ENCODE measurements at regions not wholly inside any gene's neighbourhood (a gene's known extent, or its start where the extent isn't known, plus 50 kb on each side); places are given as distances from the start of the nearest gene placed in this dataset.
"Not testable (repeated sequence)": the region's sequence is repeated elsewhere in the genome, so short reads cannot be mapped to it uniquely, and the experiment has no call there.

- no peak overlapping the region for H3K27ac ChIP-seq
- no peaks in the 10 kb centered on the region for H3K36me3 ChIP-seq
- H3K4me3 ChIP-seq: no peak overlapping the region
- DNase-seq: no peak
- no peaks in the 10 kb centered on the region for H3K9me3 ChIP-seq
- H3K4me1 ChIP-seq: no peaks in the 10 kb centered on the region
- TF ChIP-seq POLR2A (IDR thresholded peaks at IDR 0.05): no peak
- TF ChIP-seq CTCF (IDR thresholded peaks at IDR 0.05): no peak
- H3K27me3 ChIP-seq: no peaks in the 10 kb centered on the region
Observed at GRCh38 chr21:28473530-28474220, 519.0 kb downstream of the LTN1 start.

GRCh38 chr21:28472543-28472942, 520.1 kb downstream of the LTN1 start:
- not testable (repeated sequence) for H3K4me1 ChIP-seq, H3K27me3 ChIP-seq, H3K27ac ChIP-seq, DNase-seq, H3K4me3 ChIP-seq, H3K9me3 ChIP-seq, H3K36me3 ChIP-seq

GRCh38 chr21:28464988-28465387, 527.7 kb downstream of the LTN1 start:
- Histone ChIP-seq H3K4me3 (no peak overlapping the region), H3K9me3 (no peaks in the 10 kb centered on the region), H3K4me1 (no peaks in the 10 kb centered on the region), H3K27me3 (no peaks in the 10 kb centered on the region), H3K36me3 (no peaks in the 10 kb centered on the region), H3K27ac (no peak overlapping the region)
- TF ChIP-seq CTCF (IDR thresholded peaks at IDR 0.05) (no peak), POLR2A (IDR thresholded peaks at IDR 0.05) (no peak)
- no peak for DNase-seq

GRCh38 chr21:28464095-28464494, 528.6 kb downstream of the LTN1 start:
- TF ChIP-seq CTCF (IDR thresholded peaks at IDR 0.05) (no peak), POLR2A (IDR thresholded peaks at IDR 0.05) (no peak)

GRCh38 chr21:28459193-28459592, 533.5 kb downstream of the LTN1 start:
- Histone ChIP-seq H3K36me3 (no peaks in the 10 kb centered on the region), H3K9me3 (no peaks in the 10 kb centered on the region), H3K4me3 (no peak overlapping the region), H3K27me3 (no peaks in the 10 kb centered on the region), H3K27ac (no peak overlapping the region), H3K4me1 (no peaks in the 10 kb centered on the region)
- DNase-seq: no peak
- TF ChIP-seq CTCF (IDR thresholded peaks at IDR 0.05): no peak
- no peak for TF ChIP-seq POLR2A (IDR thresholded peaks at IDR 0.05)

More at GRCh38 chr21:28464095-28464494, 528.6 kb downstream of the LTN1 start:
- Histone ChIP-seq H3K4me3 (no peak overlapping the region), H3K4me1 (no peaks in the 10 kb centered on the region), H3K27me3 (no peaks in the 10 kb centered on the region), H3K27ac (no peak overlapping the region), H3K9me3 (no peaks in the 10 kb centered on the region), H3K36me3 (no peaks in the 10 kb centered on the region)
- DNase-seq: no peak

GRCh38 chr21:28458446-28458845, 534.2 kb downstream of the LTN1 start:
- no peak overlapping the region for H3K27ac ChIP-seq
- DNase-seq: no peak
- H3K27me3 ChIP-seq: no peaks in the 10 kb centered on the region
- no peaks in the 10 kb centered on the region for H3K4me1 ChIP-seq
- no peak overlapping the region for H3K4me3 ChIP-seq
- TF ChIP-seq CTCF (IDR thresholded peaks at IDR 0.05) (no peak), POLR2A (IDR thresholded peaks at IDR 0.05) (no peak)
- no peaks in the 10 kb centered on the region for H3K9me3 ChIP-seq
- H3K36me3 ChIP-seq: no peaks in the 10 kb centered on the region
